Stimulated activated naive CD8-positive, alpha-beta T cell treated with anti-CD3 and anti-CD28 coated beads, Interleukin-15, amount 100 ng/mL, for 72 hours (primary cell): ENCODE measurements at regions not wholly inside any gene's neighbourhood (a gene's known extent, or its start where the extent isn't known, plus 50 kb on each side); places are given as distances from the start of the nearest gene placed in this dataset.

Experiments
- ATAC-seq: fragments of 150-1000 bp; cut with Tn5 transposase; 2 replicates; pipeline ENCODE4 v1.10.0; 2021; ENCODE audit warnings: mild to moderate bottlenecking, moderate library complexity
- DNase-seq, 2 donors: peaks; one replicate each; pipeline ENCODE4 v3.0.0; 2021 to 2022
- H3K27ac Mint-ChIP-seq, 2 donors: one replicate each; pipeline ENCODE4 v1.8.0; 2022; ENCODE audit warnings: mild to moderate bottlenecking in 2 of 2, mixed read lengths in 2 of 2, moderate library complexity in 2 of 2
- H3K27me3 Mint-ChIP-seq: one replicate; pipeline ENCODE4 v1.8.0; 2022; ENCODE audit warnings: mixed read lengths
- H3K4me1 Mint-ChIP-seq: one replicate; pipeline ENCODE4 v1.8.0; 2022; ENCODE audit warnings: mild to moderate bottlenecking, mixed read lengths
- H3K4me3 Mint-ChIP-seq, 2 donors: one replicate each; pipeline ENCODE4 v1.8.0; 2022; ENCODE audit warnings: mild to moderate bottlenecking in 2 of 2, mixed read lengths in 2 of 2, moderate library complexity in 1 of 2
- H3K9me3 Mint-ChIP-seq, 2 donors: one replicate each; pipeline ENCODE4 v1.8.0; 2022; ENCODE audit warnings: mixed read lengths in 2 of 2

DNA sequence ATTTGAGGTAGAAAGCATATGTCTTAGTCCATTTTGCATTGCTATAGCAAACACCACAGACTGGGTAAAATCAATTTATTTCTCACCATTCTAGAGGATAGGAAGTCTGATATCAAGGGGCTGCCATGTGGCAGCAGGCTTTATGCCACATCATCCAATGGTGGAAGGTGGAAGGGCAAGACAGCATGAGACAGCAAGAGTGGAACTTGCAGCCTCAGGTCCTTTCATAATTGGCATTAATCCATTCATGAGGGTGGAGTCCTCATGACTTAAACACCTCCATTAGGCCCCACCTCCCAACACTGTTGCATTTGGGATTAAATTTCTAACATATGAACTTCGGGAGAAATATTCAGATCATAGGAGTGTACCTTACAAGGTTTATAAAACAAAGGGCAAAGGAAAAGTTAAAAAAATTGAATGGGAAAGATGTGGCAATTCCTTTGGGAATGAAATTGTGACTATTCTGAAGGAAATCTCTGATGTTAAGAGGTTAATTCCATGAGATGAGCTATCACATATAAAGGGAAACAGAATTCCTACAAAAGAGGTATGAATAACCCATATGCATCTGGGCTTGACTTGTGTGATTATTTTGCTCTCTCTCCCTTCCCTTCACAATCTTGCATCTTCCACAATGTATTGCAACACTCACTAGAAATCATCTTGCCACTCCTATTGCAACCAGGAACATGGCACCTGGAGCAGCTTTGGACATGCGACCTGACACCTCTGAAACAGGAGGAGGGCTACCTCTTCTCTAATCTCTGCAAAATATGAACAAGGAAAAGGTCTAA, 507.8 kb downstream of the EPHA4 start:
- DNase-seq (no peak), ATAC-seq (no peak)
- Mint-ChIP-seq H3K9me3 (peaks cover 6 to 7% of the 10 kb centered on the region in 2 donors), H3K27ac (no peak overlapping the region), H3K27me3 (peaks cover 6% of the 10 kb centered on the region), H3K4me3 (no peak overlapping the region), H3K4me1 (no peaks in the 10 kb centered on the region)

DNA sequence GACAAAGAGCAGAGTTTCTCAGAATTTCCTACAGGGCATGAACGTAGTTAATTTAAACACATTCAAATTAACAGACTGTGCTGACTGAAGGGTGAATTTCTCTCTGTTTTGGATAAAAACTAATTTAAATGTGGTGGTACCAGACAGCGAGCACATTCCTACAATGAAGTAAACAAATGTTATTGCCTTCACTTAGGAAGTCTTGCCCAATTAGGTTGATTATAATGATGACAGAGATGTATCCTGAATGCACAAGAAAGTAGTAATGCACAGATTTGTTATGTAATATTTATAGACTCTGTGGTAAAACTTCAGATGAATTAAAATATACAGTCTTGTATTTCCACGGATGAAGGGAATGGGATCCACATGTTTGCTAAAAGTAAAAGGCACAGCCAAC, 507.2 kb downstream of the EPHA4 start:
- H3K4me3 Mint-ChIP-seq: no peak overlapping the region
- ATAC-seq: no peak
- H3K27me3 Mint-ChIP-seq: peaks cover 6% of the 10 kb centered on the region
- no peak overlapping the region for H3K27ac Mint-ChIP-seq
- no peaks in the 10 kb centered on the region for H3K4me1 Mint-ChIP-seq
- DNase-seq: no peak
- peaks cover under 1 to 7% of the 10 kb centered on the region in 2 donors for H3K9me3 Mint-ChIP-seq

DNA sequence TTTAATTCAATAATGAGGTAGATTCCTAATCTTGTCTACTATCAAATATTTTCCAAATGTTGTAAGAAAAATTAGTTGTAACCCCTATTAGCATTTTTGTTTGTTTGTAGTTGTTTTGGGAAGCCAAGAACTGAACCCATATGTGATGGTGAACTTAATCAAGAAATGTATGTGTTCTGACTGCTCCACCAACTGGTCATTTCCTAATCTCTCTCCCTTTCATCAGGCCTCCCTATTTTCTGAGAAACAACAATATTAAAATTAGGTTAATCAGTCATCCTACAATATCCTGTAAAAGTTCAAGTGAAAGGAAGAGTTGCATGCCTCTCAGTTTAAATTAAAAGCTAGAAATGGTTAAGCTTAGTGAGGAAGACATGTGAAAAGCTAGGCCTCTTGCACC, 504.0 kb downstream of the EPHA4 start:
- no peak for DNase-seq

DNA sequence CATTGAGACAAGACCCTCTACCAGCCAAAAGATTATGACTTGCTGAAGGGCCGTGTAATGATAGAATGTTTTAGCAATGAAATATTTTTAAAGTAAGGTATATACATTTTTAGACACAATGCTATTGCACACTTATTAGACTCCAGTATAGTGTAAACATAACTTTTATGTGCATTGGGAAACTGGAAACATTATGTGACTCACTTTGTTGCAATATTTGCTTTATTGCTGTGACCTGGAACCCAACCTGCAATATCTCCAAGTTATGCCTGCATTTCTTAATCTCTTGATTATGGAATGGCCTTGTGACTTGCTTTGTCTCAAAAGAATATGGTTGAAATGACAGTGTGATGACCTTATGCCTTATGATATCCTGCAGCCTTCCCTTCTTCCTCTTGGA, 502.0 kb downstream of the EPHA4 start:
- ATAC-seq: no peak
- H3K27me3 Mint-ChIP-seq: no peaks in the 10 kb centered on the region
- no peaks in the 10 kb centered on the region for H3K4me1 Mint-ChIP-seq
- no peak overlapping the region for H3K27ac Mint-ChIP-seq
- DNase-seq: no peak
- H3K9me3 Mint-ChIP-seq: peaks cover 11 to 14% of the 10 kb centered on the region in 2 donors
- no peak overlapping the region for H3K4me3 Mint-ChIP-seq

More for the DNA sequence above, 504.0 kb downstream of the EPHA4 start:
- Mint-ChIP-seq H3K27me3 (no peaks in the 10 kb centered on the region), H3K4me3 (no peak overlapping the region), H3K4me1 (no peaks in the 10 kb centered on the region), H3K9me3 (peaks cover 11 to 14% of the 10 kb centered on the region in 2 donors), H3K27ac (no peak overlapping the region)
- no peak for ATAC-seq

DNA sequence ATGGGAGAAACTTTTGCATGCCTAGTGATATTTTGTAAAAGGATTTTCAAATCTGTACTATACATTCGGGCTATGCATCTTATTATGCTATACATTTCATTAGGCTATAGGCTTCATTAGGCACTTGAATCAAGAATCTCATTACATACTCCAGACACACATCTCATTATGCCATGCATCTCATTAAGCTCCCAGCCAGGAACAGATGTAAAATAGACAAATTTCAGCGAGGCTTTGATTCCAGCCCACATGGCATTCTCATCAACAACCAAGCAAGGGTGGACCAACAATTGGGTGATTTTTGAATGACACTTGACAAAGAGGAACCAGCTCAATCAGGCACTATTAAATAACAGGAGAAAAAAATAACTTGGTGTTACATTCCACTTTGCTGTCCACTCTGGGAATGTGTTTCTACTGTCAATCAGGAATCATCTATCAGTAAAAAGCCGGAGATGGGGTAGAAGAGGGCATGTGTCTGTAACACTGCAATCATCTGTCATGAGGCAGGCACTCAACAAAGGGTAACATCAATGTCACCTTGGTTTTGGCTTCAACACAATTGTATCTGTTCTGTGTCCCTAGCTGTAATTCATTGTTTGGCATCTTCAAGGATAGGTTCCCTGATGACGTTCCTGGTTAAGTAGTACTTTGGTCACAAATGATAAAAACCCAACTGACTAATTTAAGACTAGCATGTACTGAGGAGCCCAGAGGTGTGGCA, 498.6 kb downstream of the EPHA4 start:
- no peaks in the 10 kb centered on the region for H3K4me1 Mint-ChIP-seq
- no peak overlapping the region for H3K27ac Mint-ChIP-seq
- H3K4me3 Mint-ChIP-seq: no peak overlapping the region
- ATAC-seq: no peak
- peaks cover 11 to 30% of the 10 kb centered on the region in 2 donors for H3K9me3 Mint-ChIP-seq
- DNase-seq: no peak
- no peaks in the 10 kb centered on the region for H3K27me3 Mint-ChIP-seq

DNA sequence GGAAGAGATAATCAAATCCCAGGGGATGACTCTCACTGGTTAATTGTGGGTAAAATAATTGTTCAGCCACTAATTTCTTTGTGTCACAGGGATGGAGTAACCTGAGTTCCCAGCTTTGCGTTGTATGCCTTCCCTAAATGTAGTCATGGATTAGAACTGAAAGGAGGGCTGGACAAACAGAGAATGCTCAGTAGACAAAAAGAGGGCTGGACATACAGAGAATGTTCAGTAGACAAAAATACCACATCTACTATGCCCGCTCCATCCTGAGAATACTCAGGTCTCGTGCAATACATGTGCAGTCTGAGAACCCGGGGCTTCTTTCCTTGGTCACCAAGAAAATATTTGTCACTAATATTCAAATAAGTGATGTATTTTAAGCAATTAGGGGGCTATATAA, 497.9 kb downstream of the EPHA4 start:
- no peak for ATAC-seq
- no peak overlapping the region for H3K27ac Mint-ChIP-seq
- no peaks in the 10 kb centered on the region for H3K4me1 Mint-ChIP-seq
- DNase-seq: no peak
- H3K9me3 Mint-ChIP-seq: peaks cover 11 to 30% of the 10 kb centered on the region in 2 donors
- no peak overlapping the region for H3K4me3 Mint-ChIP-seq
- H3K27me3 Mint-ChIP-seq: no peaks in the 10 kb centered on the region

DNA sequence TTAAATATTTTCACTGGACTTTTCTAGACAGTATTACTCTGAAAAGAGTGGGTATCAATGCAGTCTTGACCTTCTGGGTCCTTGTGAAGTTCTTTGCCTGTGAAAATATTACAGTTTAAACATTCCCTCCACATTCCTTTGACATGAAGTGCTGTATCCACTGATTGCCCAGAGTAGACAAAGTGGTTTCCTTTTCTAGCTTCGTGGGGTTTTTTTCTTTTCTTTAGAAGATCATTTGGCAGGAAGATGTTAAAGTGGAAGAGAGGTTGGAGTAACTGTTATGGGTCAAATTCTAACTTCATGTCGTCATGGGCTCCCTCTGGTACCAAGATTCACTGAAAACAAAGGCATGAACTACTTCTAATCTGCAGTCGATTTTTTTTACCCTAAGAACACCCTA, 496.9 kb downstream of the EPHA4 start:
- ATAC-seq (no peak), DNase-seq (no peak)
- no peaks in the 10 kb centered on the region for H3K4me1 Mint-ChIP-seq
- no peak overlapping the region for H3K27ac Mint-ChIP-seq
- H3K9me3 Mint-ChIP-seq: peaks cover 10 to 30% of the 10 kb centered on the region in 2 donors
- H3K4me3 Mint-ChIP-seq: no peak overlapping the region
- no peaks in the 10 kb centered on the region for H3K27me3 Mint-ChIP-seq

DNA sequence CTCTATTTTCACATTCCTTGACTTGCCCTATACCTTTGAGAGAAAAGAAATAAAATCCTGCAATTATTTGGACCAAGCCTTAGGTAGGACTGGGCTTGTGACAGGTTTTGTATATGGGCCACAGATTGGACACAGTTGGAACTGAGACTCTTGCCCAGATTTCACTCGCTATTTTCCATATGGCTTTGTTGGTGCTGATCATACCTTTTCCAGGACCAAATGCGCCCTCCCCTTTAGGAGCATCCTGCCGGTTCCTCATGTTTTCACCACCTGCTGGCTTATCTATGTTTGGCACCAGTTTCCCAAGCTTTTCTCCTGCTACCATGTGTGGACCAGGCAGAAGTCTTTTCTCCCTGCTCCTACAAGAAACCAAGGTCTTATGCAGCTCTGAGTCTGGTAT, 494.9 kb downstream of the EPHA4 start:
- H3K4me1 Mint-ChIP-seq: no peaks in the 10 kb centered on the region
- DNase-seq (no peak), ATAC-seq (no peak)
- H3K4me3 Mint-ChIP-seq: no peak overlapping the region
- H3K27ac Mint-ChIP-seq: no peak overlapping the region
- peaks cover 0 to 17% of the 10 kb centered on the region in 2 donors for H3K9me3 Mint-ChIP-seq
- no peaks in the 10 kb centered on the region for H3K27me3 Mint-ChIP-seq

DNA sequence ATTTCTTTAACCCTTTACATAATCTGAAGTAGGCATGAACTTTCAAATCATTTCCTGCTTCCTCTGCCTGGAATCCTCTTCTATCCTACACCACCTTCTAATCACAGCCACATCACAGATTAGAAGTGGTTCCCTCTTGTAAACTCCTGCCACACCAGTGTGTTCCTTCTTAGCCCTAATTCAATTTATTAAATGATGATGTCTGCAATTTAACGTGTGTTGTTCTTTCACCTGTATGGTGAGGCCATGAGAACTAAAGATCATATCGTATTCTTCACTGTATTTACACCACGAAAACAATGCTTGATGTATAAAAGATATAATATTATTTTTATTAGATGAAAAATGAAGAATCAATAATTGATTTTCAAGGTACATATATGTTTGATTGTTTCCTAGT, 494.3 kb downstream of the EPHA4 start:
- ATAC-seq (no peak), DNase-seq (no peak)
- H3K4me3 Mint-ChIP-seq: no peak overlapping the region
- H3K27me3 Mint-ChIP-seq: no peaks in the 10 kb centered on the region
- H3K9me3 Mint-ChIP-seq: peaks cover 0 to 17% of the 10 kb centered on the region in 2 donors
- no peaks in the 10 kb centered on the region for H3K4me1 Mint-ChIP-seq
- H3K27ac Mint-ChIP-seq: no peak overlapping the region

DNA sequence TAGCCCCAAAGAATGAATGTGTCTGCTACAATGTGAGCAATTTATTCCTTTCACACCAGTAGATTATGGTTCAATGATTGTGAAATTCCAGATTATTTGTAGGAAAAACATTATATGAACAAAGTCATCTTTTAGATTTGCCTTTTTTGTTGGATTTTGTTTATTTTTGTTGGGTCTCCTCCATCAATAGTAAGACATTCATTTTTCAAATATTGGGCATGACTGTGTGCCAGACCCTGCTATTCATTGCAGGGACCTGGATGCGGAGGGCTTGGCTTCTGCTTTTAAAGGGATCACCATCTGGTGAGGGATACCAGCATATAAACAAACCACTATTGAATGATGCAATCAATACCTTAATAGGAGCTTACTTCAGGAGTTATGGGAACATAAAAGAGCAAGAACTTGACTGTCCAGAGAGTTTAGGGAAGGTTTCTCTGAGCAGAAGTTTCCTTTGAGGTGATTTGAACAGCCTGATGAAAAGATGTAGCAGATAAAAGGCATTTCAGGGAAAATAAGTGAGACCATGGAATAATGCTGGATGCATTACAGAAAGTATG, 486.7 kb downstream of the EPHA4 start:
- peaks cover 0 to 10% of the 10 kb centered on the region in 2 donors for H3K9me3 Mint-ChIP-seq
- H3K27ac Mint-ChIP-seq: no peak overlapping the region
- ATAC-seq: no peak
- DNase-seq: no peak
- no peaks in the 10 kb centered on the region for H3K4me1 Mint-ChIP-seq
- H3K4me3 Mint-ChIP-seq: no peak overlapping the region
- H3K27me3 Mint-ChIP-seq: no peaks in the 10 kb centered on the region

DNA sequence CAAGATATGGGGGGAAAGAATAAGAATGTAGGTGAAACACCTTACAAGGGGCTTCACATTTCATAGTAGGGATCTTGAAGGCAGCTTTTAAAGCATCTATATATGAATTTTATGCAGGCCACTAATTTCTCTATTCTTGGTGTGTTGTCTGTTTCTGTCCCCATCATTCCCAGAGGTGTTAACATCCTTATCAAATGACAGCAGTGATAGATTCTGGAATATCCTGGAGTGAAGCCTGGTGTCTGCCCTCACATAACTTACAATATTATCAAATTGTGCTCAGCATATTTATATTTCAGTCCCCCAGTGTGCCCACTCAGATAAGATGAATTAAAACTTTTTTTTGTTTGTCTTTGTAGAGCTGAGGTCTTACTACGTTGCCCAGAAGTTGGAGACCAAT, 486.2 kb downstream of the EPHA4 start:
- DNase-seq (no peak), ATAC-seq (no peak)
- Mint-ChIP-seq H3K4me3 (no peak overlapping the region), H3K27ac (no peak overlapping the region), H3K9me3 (peaks cover 0 to 11% of the 10 kb centered on the region in 2 donors), H3K27me3 (peaks cover 2% of the 10 kb centered on the region), H3K4me1 (no peaks in the 10 kb centered on the region)

DNA sequence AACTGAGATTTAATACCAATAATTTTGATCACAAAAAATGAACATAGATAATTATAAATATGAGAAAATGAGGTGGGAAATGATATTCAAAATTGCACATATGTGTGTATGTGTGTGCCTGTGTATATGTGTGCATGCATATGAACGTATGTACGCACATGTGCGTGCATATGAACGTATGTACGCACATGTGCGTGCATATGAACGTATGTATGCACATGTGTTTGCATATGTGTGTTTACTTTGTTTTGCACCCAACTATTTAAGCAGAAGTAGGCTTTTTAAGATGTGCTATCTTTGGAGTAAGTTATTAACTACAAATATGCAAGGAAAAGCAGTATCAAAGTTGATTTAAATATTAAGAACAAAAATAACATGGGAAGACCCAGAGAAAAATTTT, 484.3 kb downstream of the EPHA4 start:
- DNase-seq (no peak), ATAC-seq (no peak)
- Mint-ChIP-seq H3K27ac (no peak overlapping the region), H3K9me3 (peaks cover 0 to 17% of the 10 kb centered on the region in 2 donors), H3K4me1 (no peaks in the 10 kb centered on the region), H3K4me3 (no peak overlapping the region), H3K27me3 (peaks cover 8% of the 10 kb centered on the region)

DNA sequence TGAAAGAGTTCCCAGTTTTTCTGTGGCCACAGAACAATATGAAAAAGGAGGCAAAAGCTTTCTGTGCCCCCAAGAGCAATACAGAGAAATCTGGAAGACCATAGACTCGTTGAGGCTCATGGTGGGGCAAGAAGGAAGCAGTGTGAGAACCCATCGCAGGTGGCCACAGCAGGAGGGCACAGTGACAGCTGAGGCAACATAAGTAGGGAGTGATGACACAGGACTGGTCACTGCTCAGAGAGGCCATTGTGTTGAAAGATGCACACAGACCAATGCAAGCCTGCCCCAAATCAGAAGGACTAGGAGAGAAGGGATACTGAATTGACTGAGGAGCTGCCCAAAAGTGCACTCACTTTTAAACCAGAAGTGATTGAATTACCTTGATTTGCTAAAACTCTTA, 483.6 kb downstream of the EPHA4 start:
- no peak for DNase-seq
- Mint-ChIP-seq H3K4me1 (no peaks in the 10 kb centered on the region), H3K9me3 (peaks cover 0 to 17% of the 10 kb centered on the region in 2 donors), H3K27me3 (peaks cover 8% of the 10 kb centered on the region), H3K27ac (no peak overlapping the region), H3K4me3 (no peak overlapping the region)
- no peak for ATAC-seq

DNA sequence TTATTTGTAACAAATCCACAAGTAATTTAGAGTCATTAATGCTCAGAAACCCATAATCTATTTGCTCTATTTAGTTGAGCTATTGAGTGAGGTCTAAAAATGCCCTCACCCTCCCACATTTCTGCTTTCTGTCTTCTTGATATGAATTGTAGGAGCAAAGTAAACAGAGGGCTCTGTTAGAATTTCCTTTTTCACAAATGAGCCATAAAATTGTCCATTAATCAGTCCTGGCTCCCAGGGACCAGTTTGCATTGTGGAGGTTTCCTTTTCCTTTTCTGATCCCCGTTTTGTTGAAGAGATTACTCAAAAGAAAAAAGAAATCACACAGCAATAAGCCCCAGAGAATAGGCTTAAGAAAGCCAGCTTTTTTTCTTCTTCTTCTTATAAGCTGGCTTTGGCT, 476.7 kb downstream of the EPHA4 start:
- no peak for DNase-seq
- no peak for ATAC-seq
- H3K27me3 Mint-ChIP-seq: peaks cover 8% of the 10 kb centered on the region
- no peaks in the 10 kb centered on the region for H3K4me1 Mint-ChIP-seq
- H3K9me3 Mint-ChIP-seq: peaks cover 0 to 7% of the 10 kb centered on the region in 2 donors
- no peak overlapping the region for H3K27ac Mint-ChIP-seq
- no peak overlapping the region for H3K4me3 Mint-ChIP-seq

DNA sequence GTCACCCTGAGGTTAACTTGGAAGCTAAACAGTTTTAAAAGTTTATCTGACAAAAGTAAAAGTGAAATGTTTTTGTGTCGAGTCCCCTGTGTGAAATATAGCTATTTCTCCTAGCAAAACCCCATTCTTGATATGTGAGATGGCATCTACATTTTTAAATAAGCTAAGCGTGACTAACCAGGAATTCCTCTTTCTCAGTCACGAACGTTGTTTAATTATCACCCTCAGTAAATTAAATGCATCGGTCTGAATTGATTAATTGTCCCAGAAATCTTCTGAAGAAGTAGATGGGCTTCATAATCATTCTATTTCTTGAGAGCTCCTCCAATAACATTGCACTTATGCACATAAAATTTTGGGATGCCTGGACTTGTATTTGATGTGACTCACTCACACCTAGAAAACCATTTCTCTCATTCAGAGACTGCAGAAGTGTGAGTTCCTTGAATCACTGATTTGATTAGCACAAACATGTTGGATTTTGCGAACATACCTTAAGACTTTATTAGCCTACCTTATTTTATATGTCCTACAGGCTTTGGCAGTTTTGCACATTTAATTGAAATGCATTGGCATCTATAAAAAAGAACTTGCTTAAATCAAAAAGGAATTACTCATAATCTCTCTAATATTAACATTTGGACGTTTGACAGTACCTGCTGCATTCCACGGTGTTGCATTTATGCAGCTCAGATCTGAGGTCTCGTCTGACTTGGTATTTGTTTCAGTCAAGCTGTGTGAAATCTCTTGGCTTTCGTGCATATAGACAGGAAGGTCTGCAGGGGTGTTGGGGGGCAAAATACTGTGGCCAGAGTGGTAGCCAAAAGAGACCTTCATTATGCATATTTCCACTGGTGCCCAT, 475.2 kb downstream of the EPHA4 start:
- Mint-ChIP-seq H3K4me1 (no peaks in the 10 kb centered on the region), H3K4me3 (no peak overlapping the region), H3K9me3 (no peaks in the 10 kb centered on the region), H3K27ac (no peak overlapping the region), H3K27me3 (no peaks in the 10 kb centered on the region)
- no peak for DNase-seq
- ATAC-seq: no peak
